ENCODE measurements at regions not wholly inside any gene's neighbourhood (a gene's known extent, or its start where the extent isn't known, plus 50 kb on each side); places are given as distances from the start of the nearest gene placed in this dataset.

GRCh38 chr4:137454767-137455166 lies 77.5 kb downstream of the PCDH18 start:
- ATAC-seq, result no peak
- Histone ChIP-seq H3K36me3 (no peaks in the 10 kb centered on the region), H3K4me1 (no peaks in the 10 kb centered on the region), H3K4me3 (no peak overlapping the region), H3K27ac (no peak overlapping the region), H3K27me3 (no peaks in the 10 kb centered on the region), H3K9me3 (no peaks in the 10 kb centered on the region)
- no peak for DNase-seq
- TF ChIP-seq POLR2A (IDR thresholded peaks at IDR 0.05) (no peak), CTCF (IDR thresholded peaks at IDR 0.05 in 4 of 5, conservative IDR thresholded peaks at IDR 0.05 in 1 of 5) (no peak)
- in situ Hi-C loops (cut with MboI; ENCODE audit: low sequenced_read_pairs in 4 of 4), result no loop called here
- intact Hi-C loops (cut with DNase I; ENCODE audit: low total_unique reads), result no loop called here

GRCh38 chr4:137452799-137453198 lies 79.5 kb downstream of the PCDH18 start:
- TF ChIP-seq POLR2A (IDR thresholded peaks at IDR 0.05) (no peak), CTCF (IDR thresholded peaks at IDR 0.05 in 4 of 5, conservative IDR thresholded peaks at IDR 0.05 in 1 of 5) (no peak)
- H3K9me3 ChIP-seq, result no peaks in the 10 kb centered on the region
- intact Hi-C loops (cut with DNase I; ENCODE audit: low total_unique reads), result no loop called here
- no peak for DNase-seq
- no peak overlapping the region for H3K27ac ChIP-seq
- H3K36me3 ChIP-seq, result no peaks in the 10 kb centered on the region
- H3K4me1 ChIP-seq, result no peaks in the 10 kb centered on the region
- ATAC-seq, result no peak
- no peak overlapping the region for H3K4me3 ChIP-seq
- H3K27me3 ChIP-seq, result no peaks in the 10 kb centered on the region
- in situ Hi-C loops (cut with MboI; ENCODE audit: low sequenced_read_pairs in 4 of 4), result no loop called here

- Histone ChIP-seq H3K36me3 (no peaks in the 10 kb centered on the region), H3K9me3 (no peaks in the 10 kb centered on the region), H3K4me1 (no peaks in the 10 kb centered on the region), H3K4me3 (no peak overlapping the region), H3K27ac (no peak overlapping the region), H3K27me3 (no peaks in the 10 kb centered on the region)
- intact Hi-C loops (cut with DNase I; ENCODE audit: low total_unique reads), result no loop called here
- TF ChIP-seq CTCF (IDR thresholded peaks at IDR 0.05 in 4 of 5, conservative IDR thresholded peaks at IDR 0.05 in 1 of 5) (no peak), POLR2A (IDR thresholded peaks at IDR 0.05) (no peak)
- DNase-seq (no peak), ATAC-seq (no peak)
- in situ Hi-C loops (cut with MboI; ENCODE audit: low sequenced_read_pairs in 4 of 4), result no loop called here
Observed at GRCh38 chr4:137451172-137451825, 81.0 kb downstream of the PCDH18 start.

- H3K4me1 ChIP-seq, result no peaks in the 10 kb centered on the region
- intact Hi-C loops (cut with DNase I; ENCODE audit: low total_unique reads), result no loop called here
- no peaks in the 10 kb centered on the region for H3K9me3 ChIP-seq
- TF ChIP-seq POLR2A (IDR thresholded peaks at IDR 0.05), result no peak
- no peak for TF ChIP-seq CTCF (IDR thresholded peaks at IDR 0.05 in 4 of 5, conservative IDR thresholded peaks at IDR 0.05 in 1 of 5)
- H3K36me3 ChIP-seq, result no peaks in the 10 kb centered on the region
- no peaks in the 10 kb centered on the region for H3K27me3 ChIP-seq
- in situ Hi-C loops (cut with MboI; ENCODE audit: low sequenced_read_pairs in 4 of 4), result no loop called here
- no peak for DNase-seq
- H3K27ac ChIP-seq, result no peak overlapping the region
- no peak for ATAC-seq
- H3K4me3 ChIP-seq, result no peak overlapping the region
Observed at GRCh38 chr4:137448402-137448801, 83.9 kb downstream of the PCDH18 start.

GRCh38 chr4:137446071-137446470 lies 86.2 kb downstream of the PCDH18 start:
- in situ Hi-C loops (cut with MboI; ENCODE audit: low sequenced_read_pairs in 4 of 4) (no loop called here), intact Hi-C loops (cut with DNase I; ENCODE audit: low total_unique reads) (no loop called here)
- no peak for TF ChIP-seq CTCF (IDR thresholded peaks at IDR 0.05 in 4 of 5, conservative IDR thresholded peaks at IDR 0.05 in 1 of 5)
- TF ChIP-seq POLR2A (IDR thresholded peaks at IDR 0.05), result no peak
- Histone ChIP-seq H3K4me3 (no peak overlapping the region), H3K27ac (no peak overlapping the region), H3K27me3 (no peaks in the 10 kb centered on the region), H3K9me3 (no peaks in the 10 kb centered on the region), H3K4me1 (no peaks in the 10 kb centered on the region), H3K36me3 (no peaks in the 10 kb centered on the region)
- DNase-seq (no peak), ATAC-seq (no peak)
